Upper lobe of left lung (tissue), 4 donors: ENCODE measurements at regions not wholly inside any gene's neighbourhood (a gene's known extent, or its start where the extent isn't known, plus 50 kb on each side); places are given as distances from the start of the nearest gene placed in this dataset.

ENCODE experiments used
- CTCF ChIP-seq, 6 experiments: fragments of 450-650 bp in 4 of 6; fragments of 200-600 bp in 2 of 6; sonication (generic) in 2 of 6; IDR thresholded peaks; one replicate each; pipeline ENCODE4 v1.5.1; 2016 to 2019; ENCODE audit warnings: antibody characterized with exemption in 6 of 6
- POLR2AphosphoS5 ChIP-seq, 2 donors: sonication (generic); formaldehyde crosslinking; IDR thresholded peaks; one replicate each; pipeline ENCODE4 v1.5.1; 2017; ENCODE audit warnings: antibody characterized with exemption in 2 of 2

- TF ChIP-seq POLR2AphosphoS5 (IDR thresholded peaks at IDR 0.05) (no peak), CTCF (IDR thresholded peaks at IDR 0.05) (no peak)
Measured at GRCh38 chr2:57740891-57741290, 305.7 kb upstream of the VRK2 start.
